CD4-positive, alpha-beta T cell (primary cell): ENCODE measurements at regions not wholly inside any gene's neighbourhood (a gene's known extent, or its start where the extent isn't known, plus 50 kb on each side); places are given as distances from the start of the nearest gene placed in this dataset.
"Not testable (repeated sequence)": the region's sequence is repeated elsewhere in the genome, so short reads cannot be mapped to it uniquely, and the experiment has no call there.

Experiments used
- ATAC-seq: fragments of 200-7000 bp; cut with Tn5 transposase; one replicate; pipeline ENCODE4 v1.10.0; 2022; ENCODE audit warnings: mild to moderate bottlenecking; ENCODE audit not compliant: poor library complexity
- CTCF ChIA-PET: fragments of 350-600 bp; sonication (Branson Sonifier 250); formaldehyde crosslinking; loops from one replicate; lab custom pipeline; 2021; ENCODE audit warnings: antibody characterized with exemption, inconsistent platforms; lab: Charles Lee
- POLR2A ChIA-PET: fragments of 350-600 bp; sonication (Branson Sonifier 250); formaldehyde crosslinking; loops from one replicate; lab custom pipeline; 2021; ENCODE audit warnings: antibody characterized with exemption, inconsistent platforms; lab: Charles Lee
- DNase-seq, 14 experiments: peaks; one replicate each; pipeline ENCODE4 v3.0.0-alpha.2; 2013 to 2020; ENCODE audit warnings: mixed read lengths in 2 of 14
- H3K27ac ChIP-seq, 2 donors: one replicate each; pipeline versions ENCODE4 v1.5.1 to v1.7.0; 2013; ENCODE audit warnings: low read length in 2 of 2, low read depth in 1 of 2, mild to moderate bottlenecking in 1 of 2
- H3K27me3 ChIP-seq, 2 experiments: 1 replicate in 1 of 2; 2 replicates in 1 of 2; pipeline versions ENCODE4 v1.6.1 to v1.7.0; 2013; ENCODE audit warnings: low read length in 2 of 2, control low read depth in 1 of 2, mild to moderate bottlenecking in 1 of 2, moderate library complexity in 1 of 2; ENCODE audit not compliant: insufficient read depth in 2 of 2, control insufficient read depth in 1 of 2
- H3K36me3 ChIP-seq: one replicate; pipeline ENCODE4 v1.6.1; 2013; ENCODE audit warnings: low read length, control low read depth; ENCODE audit not compliant: insufficient read depth
- H3K4me1 ChIP-seq: one replicate; pipeline ENCODE4 v1.6.1; 2013; ENCODE audit warnings: low read length, control low read depth; ENCODE audit not compliant: insufficient read depth
- H3K4me3 ChIP-seq: one replicate; pipeline ENCODE4 v1.5.1; 2013; ENCODE audit warnings: mild to moderate bottlenecking, low read length, moderate library complexity
- H3K9me3 ChIP-seq, 2 experiments: 1 replicate in 1 of 2; 2 replicates in 1 of 2; pipeline versions ENCODE4 v1.6.1 to v1.7.0; 2013; ENCODE audit warnings: low read length in 2 of 2, mild to moderate bottlenecking in 2 of 2, control low read depth in 1 of 2, moderate library complexity in 1 of 2; ENCODE audit not compliant: control insufficient read depth in 1 of 2, insufficient read depth in 1 of 2
- H3K27ac Mint-ChIP-seq: one replicate; pipeline ENCODE4 v1.8.0; 2020; ENCODE audit warnings: mixed read lengths
- H3K27me3 Mint-ChIP-seq: one replicate; pipeline ENCODE4 v1.8.0; 2021; ENCODE audit warnings: mixed read lengths
- H3K36me3 Mint-ChIP-seq: one replicate; pipeline ENCODE4 v1.8.0; 2021; ENCODE audit warnings: low read depth, mixed read lengths
- H3K4me1 Mint-ChIP-seq: one replicate; pipeline ENCODE4 v1.8.0; 2021; ENCODE audit warnings: low read depth, mixed read lengths
- H3K4me3 Mint-ChIP-seq: one replicate; pipeline ENCODE4 v1.8.0; 2020; ENCODE audit warnings: mild to moderate bottlenecking, mixed read lengths
- H3K9me3 Mint-ChIP-seq: one replicate; pipeline ENCODE4 v1.8.0; 2020; ENCODE audit warnings: mixed read lengths
- CTCF ChIP-seq: fragments of 200-600 bp; IDR thresholded peaks from one replicate; pipeline ENCODE4 v1.8.0; 2022; ENCODE audit warnings: antibody characterized with exemption, mild to moderate bottlenecking
- intact Hi-C, 2 experiments: fragments of 100-400 bp; cut with DNase I in 1 of 2; cut with micrococcal nuclease in 1 of 2; formaldehyde crosslinking; loops; one replicate each; pipeline versions ENCODE4 v1.15.1 to v1.9.0; 2023 to 2025; cut with DNase I, micrococcal nuclease

DNA sequence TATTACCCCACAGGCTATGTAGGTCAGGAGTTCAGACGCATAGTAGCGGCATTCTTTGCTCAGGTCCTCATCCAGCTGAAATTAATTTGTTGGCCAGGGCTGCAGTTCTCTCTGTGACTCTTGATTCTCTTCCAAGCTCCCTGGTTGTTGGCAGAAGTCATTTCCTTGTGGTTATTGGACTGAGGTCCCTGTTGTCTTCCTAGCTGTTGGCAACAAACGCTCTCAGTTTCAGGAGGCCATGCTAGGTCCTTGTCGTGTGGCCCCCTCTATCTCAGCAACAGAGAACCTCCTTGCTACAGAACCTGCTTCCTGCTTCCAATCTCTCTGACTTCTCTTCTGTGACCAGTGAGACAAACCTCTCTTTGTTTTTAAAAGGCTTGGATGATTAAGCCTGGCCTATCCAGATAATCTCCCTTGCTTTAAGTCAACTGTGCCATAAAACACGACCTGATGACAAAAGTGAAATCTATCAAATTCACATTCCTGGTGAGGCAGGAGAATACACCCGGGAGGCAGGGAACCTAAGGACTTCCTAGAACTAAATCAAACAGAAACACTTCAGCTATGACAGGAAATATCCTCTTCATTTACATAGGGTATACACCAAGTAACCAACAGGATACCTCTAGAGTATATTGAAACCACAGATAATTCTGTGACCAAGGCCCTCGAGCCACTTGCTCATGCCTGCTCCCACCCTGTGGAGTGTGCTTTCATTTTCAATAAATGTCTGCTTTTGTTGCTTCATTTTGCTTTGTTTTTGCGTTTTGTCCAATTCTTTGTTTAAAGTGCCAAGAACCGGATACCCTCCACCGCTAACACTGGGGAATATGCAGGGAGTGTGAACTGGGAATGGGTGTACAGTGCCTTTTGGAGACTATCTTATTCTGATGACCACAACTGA is 196.0 kb downstream of the BTBD3 start:
- H3K4me3 ChIP-seq = no peak overlapping the region
- DNase-seq (no peak), ATAC-seq (no peak)
- H3K27ac ChIP-seq = no peak overlapping the region
- intact Hi-C loops = no loop called here
- no peak overlapping the region for H3K4me3 Mint-ChIP-seq
- POLR2A ChIA-PET = no interaction called here
- no peaks in the 10 kb centered on the region for H3K27me3 ChIP-seq
- CTCF ChIA-PET = no interaction called here
- H3K9me3 ChIP-seq = peaks cover 0 to 7% of the 10 kb centered on the region in 2 experiments
- no peaks in the 10 kb centered on the region for H3K4me1 ChIP-seq
- H3K4me1 Mint-ChIP-seq = no peaks in the 10 kb centered on the region
- no peak overlapping the region for H3K27ac Mint-ChIP-seq
- no peaks in the 10 kb centered on the region for H3K27me3 Mint-ChIP-seq
- peaks cover 6% of the 10 kb centered on the region for H3K9me3 Mint-ChIP-seq
- no peak for TF ChIP-seq CTCF
- no peaks in the 10 kb centered on the region for H3K36me3 Mint-ChIP-seq
- H3K36me3 ChIP-seq = no peaks in the 10 kb centered on the region

DNA sequence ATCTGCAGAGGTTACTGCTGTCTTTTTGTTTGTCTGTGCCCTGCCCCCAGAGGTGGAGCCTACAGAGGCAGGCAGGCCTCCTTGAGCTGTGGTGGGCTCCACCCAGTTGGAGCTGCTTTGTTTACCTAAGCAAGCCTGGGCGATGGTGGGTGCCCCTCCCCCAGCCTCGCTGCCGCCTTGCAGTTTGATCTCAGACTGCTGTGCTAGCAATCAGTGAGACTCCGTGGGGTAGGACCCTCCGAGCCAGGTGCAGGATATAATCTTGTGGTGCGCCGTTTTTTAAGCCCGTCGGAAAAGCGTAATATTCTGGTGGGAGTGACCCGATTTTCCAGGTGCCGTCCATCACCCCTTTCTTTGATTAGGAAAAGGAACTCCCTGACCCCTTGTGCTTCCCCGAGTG is 211.4 kb downstream of the BTBD3 start:
- ATAC-seq, H3K27me3 ChIP-seq, H3K4me1 Mint-ChIP-seq, H3K36me3 ChIP-seq, intact Hi-C loops, POLR2A ChIA-PET, DNase-seq, H3K9me3 ChIP-seq, H3K9me3 Mint-ChIP-seq, H3K4me3 ChIP-seq, CTCF ChIA-PET, H3K27me3 Mint-ChIP-seq, H3K27ac ChIP-seq, H3K4me1 ChIP-seq, H3K4me3 Mint-ChIP-seq, H3K36me3 Mint-ChIP-seq, H3K27ac Mint-ChIP-seq: not testable (repeated sequence)

DNA sequence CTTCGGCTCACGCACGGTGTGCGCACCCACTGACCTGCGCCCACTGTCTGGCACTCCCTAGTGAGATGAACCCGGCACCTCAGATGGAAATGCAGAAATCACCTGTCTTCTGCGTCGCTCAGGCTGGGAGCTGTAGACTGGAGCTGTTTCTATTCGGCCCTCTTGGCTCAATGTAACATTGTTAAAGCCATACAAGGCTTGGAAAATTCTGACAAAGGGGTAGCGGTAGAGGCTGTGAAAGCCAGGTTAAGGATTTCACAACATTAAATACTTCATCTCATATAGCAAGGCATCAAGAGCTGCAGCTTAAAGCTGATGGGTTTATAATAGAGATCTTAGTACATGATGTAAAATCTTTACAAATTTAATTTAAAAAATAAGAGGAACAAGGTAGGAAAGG is 211.8 kb downstream of the BTBD3 start:
- CTCF ChIA-PET, DNase-seq, H3K4me3 ChIP-seq, H3K27ac ChIP-seq, intact Hi-C loops, H3K27ac Mint-ChIP-seq, H3K27me3 ChIP-seq, H3K9me3 Mint-ChIP-seq, H3K36me3 Mint-ChIP-seq, H3K36me3 ChIP-seq, ATAC-seq, POLR2A ChIA-PET, H3K4me3 Mint-ChIP-seq, H3K4me1 ChIP-seq, H3K4me1 Mint-ChIP-seq, H3K9me3 ChIP-seq, H3K27me3 Mint-ChIP-seq: not testable (repeated sequence)

DNA sequence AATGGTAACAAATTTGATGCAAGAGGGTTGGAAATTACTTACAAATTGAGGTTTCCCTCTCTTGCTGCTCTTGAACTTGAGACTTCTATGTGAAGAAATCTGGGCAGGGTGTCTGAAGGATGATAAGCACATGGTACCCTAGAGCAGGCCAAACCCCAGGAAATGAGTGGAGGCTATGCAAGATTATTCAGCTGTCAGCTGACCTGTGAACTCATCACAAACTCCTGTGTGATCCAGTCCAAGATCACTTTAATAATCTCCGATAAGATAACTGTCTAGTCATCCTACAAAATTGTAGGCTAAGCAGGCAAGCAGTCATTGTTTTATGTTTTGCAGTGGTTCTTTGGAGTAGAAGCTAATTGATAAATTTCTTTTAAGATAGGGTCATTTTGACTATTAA is 213.1 kb downstream of the BTBD3 start:
- H3K27me3 Mint-ChIP-seq = no peaks in the 10 kb centered on the region
- peaks cover 8% of the 10 kb centered on the region for H3K9me3 Mint-ChIP-seq
- POLR2A ChIA-PET = no interaction called here
- no peak overlapping the region for H3K4me3 Mint-ChIP-seq
- DNase-seq (no peak), ATAC-seq (no peak)
- Histone ChIP-seq H3K9me3 (peaks cover 0 to 6% of the 10 kb centered on the region in 2 experiments), H3K36me3 (no peaks in the 10 kb centered on the region), H3K4me3 (no peak overlapping the region), H3K27ac (no peak overlapping the region), H3K27me3 (no peaks in the 10 kb centered on the region), H3K4me1 (no peaks in the 10 kb centered on the region)
- no peak for TF ChIP-seq CTCF
- no peaks in the 10 kb centered on the region for H3K36me3 Mint-ChIP-seq
- CTCF ChIA-PET = no interaction called here
- intact Hi-C loops = no loop called here
- H3K4me1 Mint-ChIP-seq = no peaks in the 10 kb centered on the region
- H3K27ac Mint-ChIP-seq = no peak overlapping the region
